ENCODE measurements at regions not wholly inside any gene's neighbourhood (a gene's known extent, or its start where the extent isn't known, plus 50 kb on each side); places are given as distances from the start of the nearest gene placed in this dataset.

- H3K36me3 ChIP-seq = no peaks in the 10 kb centered on the region
- no peaks in the 10 kb centered on the region for H3K9me3 ChIP-seq
- DNase-seq = no peak
- H3K4me3 ChIP-seq = no peak overlapping the region
- H3K27me3 ChIP-seq = no peaks in the 10 kb centered on the region
Observed at GRCh38 chr2:167431949-167432348, 543.7 kb downstream of the XIRP2 start.

GRCh38 chr2:167430447-167430846 lies 542.2 kb downstream of the XIRP2 start:
- no peak for DNase-seq
- no peak overlapping the region for H3K4me3 ChIP-seq
- no peaks in the 10 kb centered on the region for H3K27me3 ChIP-seq
- H3K9me3 ChIP-seq = no peaks in the 10 kb centered on the region
- H3K36me3 ChIP-seq = no peaks in the 10 kb centered on the region

GRCh38 chr2:167424803-167425755 lies 536.8 kb downstream of the XIRP2 start:
- Histone ChIP-seq H3K36me3 (no peaks in the 10 kb centered on the region), H3K4me3 (no peak overlapping the region), H3K27me3 (no peaks in the 10 kb centered on the region), H3K9me3 (no peaks in the 10 kb centered on the region)
- no peak for DNase-seq

GRCh38 chr2:167424221-167424620 lies 535.9 kb downstream of the XIRP2 start:
- no peaks in the 10 kb centered on the region for H3K9me3 ChIP-seq
- H3K27me3 ChIP-seq = no peaks in the 10 kb centered on the region
- no peaks in the 10 kb centered on the region for H3K36me3 ChIP-seq
- no peak for DNase-seq
- H3K4me3 ChIP-seq = no peak overlapping the region

GRCh38 chr2:167423731-167424130 lies 535.5 kb downstream of the XIRP2 start:
- Histone ChIP-seq H3K27me3 (no peaks in the 10 kb centered on the region), H3K9me3 (no peaks in the 10 kb centered on the region), H3K4me3 (no peak overlapping the region), H3K36me3 (no peaks in the 10 kb centered on the region)
- DNase-seq = no peak

- no peak overlapping the region for H3K4me3 ChIP-seq
- no peaks in the 10 kb centered on the region for H3K27me3 ChIP-seq
- no peaks in the 10 kb centered on the region for H3K9me3 ChIP-seq
- no peak for DNase-seq
- no peaks in the 10 kb centered on the region for H3K36me3 ChIP-seq
Observed at GRCh38 chr2:167420211-167420610, 531.9 kb downstream of the XIRP2 start.

- Histone ChIP-seq H3K9me3 (peaks cover 3% of the 10 kb centered on the region), H3K36me3 (no peaks in the 10 kb centered on the region), H3K27me3 (no peaks in the 10 kb centered on the region), H3K4me3 (no peak overlapping the region)
- DNase-seq = no peak
Observed at GRCh38 chr2:167415068-167415467, 526.8 kb downstream of the XIRP2 start.

GRCh38 chr2:167411367-167411766 lies 523.1 kb downstream of the XIRP2 start:
- H3K9me3 ChIP-seq = peaks cover 3% of the 10 kb centered on the region
- H3K27me3 ChIP-seq = no peaks in the 10 kb centered on the region
- H3K36me3 ChIP-seq = no peaks in the 10 kb centered on the region
- DNase-seq = no peak
- H3K4me3 ChIP-seq = no peak overlapping the region

GRCh38 chr2:167406558-167406957 lies 518.3 kb downstream of the XIRP2 start:
- no peak overlapping the region for H3K4me3 ChIP-seq
- H3K9me3 ChIP-seq = peaks cover 1% of the 10 kb centered on the region; the same call in 1 of the 2 replicates
- H3K36me3 ChIP-seq = no peaks in the 10 kb centered on the region
- no peaks in the 10 kb centered on the region for H3K27me3 ChIP-seq
- DNase-seq = no peak

- H3K36me3 ChIP-seq = no peaks in the 10 kb centered on the region
- H3K4me3 ChIP-seq = no peak overlapping the region
- H3K9me3 ChIP-seq = peaks cover 1% of the 10 kb centered on the region; the same call in 1 of the 2 replicates
- DNase-seq = no peak
- no peaks in the 10 kb centered on the region for H3K27me3 ChIP-seq
Observed at GRCh38 chr2:167404627-167405284, 516.5 kb downstream of the XIRP2 start.

- Histone ChIP-seq H3K4me3 (no peak overlapping the region), H3K9me3 (peaks cover 1% of the 10 kb centered on the region; the same call in 1 of the 2 replicates), H3K27me3 (no peaks in the 10 kb centered on the region), H3K36me3 (no peaks in the 10 kb centered on the region)
- DNase-seq = no peak
Observed at GRCh38 chr2:167401309-167401708, 513.0 kb downstream of the XIRP2 start.

- no peak overlapping the region for H3K4me3 ChIP-seq
- H3K9me3 ChIP-seq = peaks cover 1% of the 10 kb centered on the region; the same call in 1 of the 2 replicates
- DNase-seq = no peak
- no peaks in the 10 kb centered on the region for H3K36me3 ChIP-seq
- H3K27me3 ChIP-seq = no peaks in the 10 kb centered on the region
Observed at GRCh38 chr2:167400546-167400945, 512.3 kb downstream of the XIRP2 start.

GRCh38 chr2:167398873-167399272 lies 510.6 kb downstream of the XIRP2 start:
- Histone ChIP-seq H3K27me3 (no peaks in the 10 kb centered on the region), H3K36me3 (no peaks in the 10 kb centered on the region), H3K4me3 (no peak overlapping the region), H3K9me3 (peaks cover under 1% of the 10 kb centered on the region; the same call in 1 of the 2 replicates)
- no peak for DNase-seq

- DNase-seq = no peak
- H3K9me3 ChIP-seq = no peaks in the 10 kb centered on the region
- H3K27me3 ChIP-seq = no peaks in the 10 kb centered on the region
- H3K4me3 ChIP-seq = no peak overlapping the region
- H3K36me3 ChIP-seq = no peaks in the 10 kb centered on the region
Observed at GRCh38 chr2:167388901-167389300, 500.6 kb downstream of the XIRP2 start.

GRCh38 chr2:167388497-167388896 lies 500.2 kb downstream of the XIRP2 start:
- no peaks in the 10 kb centered on the region for H3K36me3 ChIP-seq
- no peak for DNase-seq
- no peaks in the 10 kb centered on the region for H3K9me3 ChIP-seq
- H3K27me3 ChIP-seq = no peaks in the 10 kb centered on the region
- no peak overlapping the region for H3K4me3 ChIP-seq

- H3K9me3 ChIP-seq = no peaks in the 10 kb centered on the region
- no peak overlapping the region for H3K4me3 ChIP-seq
- no peaks in the 10 kb centered on the region for H3K36me3 ChIP-seq
- H3K27me3 ChIP-seq = no peaks in the 10 kb centered on the region
- no peak for DNase-seq
Observed at GRCh38 chr2:167386694-167387093, 498.4 kb downstream of the XIRP2 start.

GRCh38 chr2:167383610-167384194 lies 495.4 kb downstream of the XIRP2 start:
- no peak overlapping the region for H3K4me3 ChIP-seq
- H3K27me3 ChIP-seq = no peaks in the 10 kb centered on the region
- DNase-seq = no peak
- no peaks in the 10 kb centered on the region for H3K36me3 ChIP-seq
- no peaks in the 10 kb centered on the region for H3K9me3 ChIP-seq
